ENCODE measurements at regions not wholly inside any gene's neighbourhood (a gene's known extent, or its start where the extent isn't known, plus 50 kb on each side); places are given as distances from the start of the nearest gene placed in this dataset.

GRCh38 chr14:87600240-87600639, 392.7 kb downstream of the GALC start:
- H3K9me3 ChIP-seq (ENCODE audit: control insufficient read depth in 1 of 2, insufficient read depth in 1 of 2, low read length in 2 of 2), result no peaks in the 10 kb centered on the region
- Mint-ChIP-seq H3K36me3 (ENCODE audit: low read depth) (no peaks in the 10 kb centered on the region), H3K9me3 (peaks cover 24% of the 10 kb centered on the region), H3K27ac (no peak overlapping the region), H3K4me3 (no peak overlapping the region), H3K4me1 (ENCODE audit: low read depth) (no peaks in the 10 kb centered on the region), H3K27me3 (no peaks in the 10 kb centered on the region)
- no peaks in the 10 kb centered on the region for H3K36me3 ChIP-seq (ENCODE audit: insufficient read depth, low read length)
- H3K27me3 ChIP-seq (ENCODE audit: control insufficient read depth in 1 of 2, insufficient read depth in 2 of 2, low read length in 2 of 2), result no peaks in the 10 kb centered on the region
- POLR2A ChIA-PET, result no interaction called here
- TF ChIP-seq, protein P1, sequence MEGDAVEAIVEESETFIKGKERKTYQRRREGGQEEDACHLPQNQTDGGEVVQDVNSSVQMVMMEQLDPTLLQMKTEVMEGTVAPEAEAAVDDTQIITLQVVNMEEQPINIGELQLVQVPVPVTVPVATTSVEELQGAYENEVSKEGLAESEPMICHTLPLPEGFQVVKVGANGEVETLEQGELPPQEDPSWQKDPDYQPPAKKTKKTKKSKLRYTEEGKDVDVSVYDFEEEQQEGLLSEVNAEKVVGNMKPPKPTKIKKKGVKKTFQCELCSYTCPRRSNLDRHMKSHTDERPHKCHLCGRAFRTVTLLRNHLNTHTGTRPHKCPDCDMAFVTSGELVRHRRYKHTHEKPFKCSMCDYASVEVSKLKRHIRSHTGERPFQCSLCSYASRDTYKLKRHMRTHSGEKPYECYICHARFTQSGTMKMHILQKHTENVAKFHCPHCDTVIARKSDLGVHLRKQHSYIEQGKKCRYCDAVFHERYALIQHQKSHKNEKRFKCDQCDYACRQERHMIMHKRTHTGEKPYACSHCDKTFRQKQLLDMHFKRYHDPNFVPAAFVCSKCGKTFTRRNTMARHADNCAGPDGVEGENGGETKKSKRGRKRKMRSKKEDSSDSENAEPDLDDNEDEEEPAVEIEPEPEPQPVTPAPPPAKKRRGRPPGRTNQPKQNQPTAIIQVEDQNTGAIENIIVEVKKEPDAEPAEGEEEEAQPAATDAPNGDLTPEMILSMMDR (IDR thresholded peaks at IDR 0.05), result no peak
- no peak overlapping the region for H3K4me3 ChIP-seq (ENCODE audit: low read length)
- CTCF ChIA-PET, result no interaction called here
- DNase-seq (no peak), ATAC-seq (ENCODE audit: poor library complexity) (no peak)
- H3K27ac ChIP-seq (ENCODE audit: low read depth in 1 of 2, low read length in 2 of 2), result no peak overlapping the region
- intact Hi-C loops (cut with DNase I, micrococcal nuclease), result no loop called here
- H3K4me1 ChIP-seq (ENCODE audit: insufficient read depth, low read length), result no peaks in the 10 kb centered on the region

GRCh38 chr14:87581298-87581697, 411.7 kb downstream of the GALC start:
- H3K9me3 Mint-ChIP-seq, result peaks cover 2% of the 10 kb centered on the region
- Histone ChIP-seq H3K27ac (ENCODE audit: low read depth in 1 of 2, low read length in 2 of 2) (no peak overlapping the region), H3K36me3 (ENCODE audit: insufficient read depth, low read length) (no peaks in the 10 kb centered on the region), H3K4me3 (ENCODE audit: low read length) (no peak overlapping the region), H3K27me3 (ENCODE audit: control insufficient read depth in 1 of 2, insufficient read depth in 2 of 2, low read length in 2 of 2) (no peaks in the 10 kb centered on the region), H3K9me3 (ENCODE audit: control insufficient read depth in 1 of 2, insufficient read depth in 1 of 2, low read length in 2 of 2) (no peaks in the 10 kb centered on the region), H3K4me1 (ENCODE audit: insufficient read depth, low read length) (no peaks in the 10 kb centered on the region)
- H3K27me3 Mint-ChIP-seq, result no peaks in the 10 kb centered on the region
- TF ChIP-seq, protein P1 (IDR thresholded peaks at IDR 0.05), result no peak
- no peak for DNase-seq
- no peaks in the 10 kb centered on the region for H3K4me1 Mint-ChIP-seq (ENCODE audit: low read depth)
- CTCF ChIA-PET, result no interaction called here
- no peak for ATAC-seq (ENCODE audit: poor library complexity)
- no peak overlapping the region for H3K27ac Mint-ChIP-seq
- intact Hi-C loops (cut with DNase I, micrococcal nuclease), result no loop called here
- H3K4me3 Mint-ChIP-seq, result no peak overlapping the region
- POLR2A ChIA-PET, result no interaction called here
- H3K36me3 Mint-ChIP-seq (ENCODE audit: low read depth), result no peaks in the 10 kb centered on the region

DNA sequence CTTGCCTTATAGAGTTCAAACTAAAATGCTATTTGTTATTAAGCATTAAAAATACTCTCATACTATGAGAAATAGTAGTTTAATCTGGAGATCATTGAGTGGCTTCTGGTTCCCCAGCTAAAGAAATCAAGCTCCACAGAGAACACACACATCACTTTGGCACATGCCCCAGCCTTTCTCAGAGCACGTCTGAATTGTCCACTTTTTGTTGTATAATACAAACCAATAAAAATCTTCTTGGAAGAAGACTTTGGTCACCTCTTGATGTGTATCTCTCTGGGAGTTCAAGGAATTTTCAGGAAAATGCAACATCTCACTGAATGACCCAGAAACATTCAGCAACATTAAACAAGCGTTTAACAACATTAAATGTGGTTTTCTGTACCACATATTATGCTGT, 413.9 kb downstream of the GALC start:
- intact Hi-C loops (cut with DNase I, micrococcal nuclease), result no loop called here
- no peak for ATAC-seq (ENCODE audit: poor library complexity)
- no peaks in the 10 kb centered on the region for H3K36me3 Mint-ChIP-seq (ENCODE audit: low read depth)

More for the DNA sequence above, 413.9 kb downstream of the GALC start:
- peaks cover 7% of the 10 kb centered on the region for H3K9me3 Mint-ChIP-seq
- Histone ChIP-seq H3K36me3 (ENCODE audit: insufficient read depth, low read length) (no peaks in the 10 kb centered on the region), H3K9me3 (ENCODE audit: control insufficient read depth in 1 of 2, insufficient read depth in 1 of 2, low read length in 2 of 2) (no peaks in the 10 kb centered on the region), H3K27me3 (ENCODE audit: control insufficient read depth in 1 of 2, insufficient read depth in 2 of 2, low read length in 2 of 2) (no peaks in the 10 kb centered on the region), H3K4me1 (ENCODE audit: insufficient read depth, low read length) (no peaks in the 10 kb centered on the region), H3K27ac (ENCODE audit: low read depth in 1 of 2, low read length in 2 of 2) (no peak overlapping the region), H3K4me3 (ENCODE audit: low read length) (no peak overlapping the region)
- POLR2A ChIA-PET, result no interaction called here
- H3K27ac Mint-ChIP-seq, result no peak overlapping the region
- TF ChIP-seq, protein P1 (IDR thresholded peaks at IDR 0.05), result no peak
- no peak for DNase-seq
- H3K27me3 Mint-ChIP-seq, result no peaks in the 10 kb centered on the region
- H3K4me3 Mint-ChIP-seq, result no peak overlapping the region
- H3K4me1 Mint-ChIP-seq (ENCODE audit: low read depth), result no peaks in the 10 kb centered on the region
- CTCF ChIA-PET, result no interaction called here
